H9 (cell line): ENCODE measurements at regions not wholly inside any gene's neighbourhood (a gene's known extent, or its start where the extent isn't known, plus 50 kb on each side); places are given as distances from the start of the nearest gene placed in this dataset.

ENCODE experiments used
- DNase-seq: peaks from one replicate; pipeline ENCODE4 v3.0.0-alpha.2; 2017
- H2AFZ ChIP-seq: one replicate; pipeline ENCODE4 v1.6.1; 2013; ENCODE audit warnings: mild to moderate bottlenecking, low read length, control low read depth, moderate library complexity
- H2AK5ac ChIP-seq: 2 replicates; pipeline ENCODE4 v1.6.1; 2013; ENCODE audit warnings: low read length, control low read depth, mixed read lengths; ENCODE audit not compliant: insufficient read length
- H2BK120ac ChIP-seq: one replicate; pipeline ENCODE4 v1.6.1; 2013; ENCODE audit warnings: low read depth, mild to moderate bottlenecking, low read length, control low read depth, inconsistent platforms; ENCODE audit not compliant: poor library complexity, severe bottlenecking
- H2BK12ac ChIP-seq: 2 replicates; pipeline ENCODE4 v1.6.1; 2013; ENCODE audit warnings: low read length, control low read depth, mixed read lengths, low read depth; ENCODE audit not compliant: insufficient read length
- H2BK15ac ChIP-seq: 2 replicates; pipeline ENCODE4 v1.6.1; 2013; ENCODE audit warnings: low read depth, low read length, control low read depth
- H2BK20ac ChIP-seq: one replicate; pipeline ENCODE4 v1.6.1; 2013; ENCODE audit warnings: low read depth, mild to moderate bottlenecking, low read length, control low read depth, inconsistent platforms; ENCODE audit not compliant: poor library complexity, severe bottlenecking
- H2BK5ac ChIP-seq: 2 replicates; pipeline ENCODE4 v1.6.1; 2013; ENCODE audit warnings: low read length, control low read depth, mixed read lengths; ENCODE audit not compliant: insufficient read length
- H3K14ac ChIP-seq: 2 replicates; pipeline ENCODE4 v1.6.1; 2013; ENCODE audit warnings: low read length, control low read depth; ENCODE audit not compliant: insufficient read depth
- H3K18ac ChIP-seq: 2 replicates; pipeline ENCODE4 v1.6.1; 2013; ENCODE audit warnings: low read depth, mild to moderate bottlenecking, mixed read lengths, low read length, control low read depth; ENCODE audit not compliant: insufficient read length
- H3K23ac ChIP-seq: 2 replicates; pipeline ENCODE4 v1.6.1; 2013; ENCODE audit warnings: low read length, control low read depth, mixed read lengths, low read depth; ENCODE audit not compliant: insufficient read length
- H3K23me2 ChIP-seq: 2 replicates; pipeline ENCODE4 v1.6.1; 2013; ENCODE audit warnings: low read depth, mild to moderate bottlenecking, mixed read lengths, low read length, control low read depth; ENCODE audit not compliant: insufficient read length, poor library complexity, severe bottlenecking
- H3K27ac ChIP-seq: 2 replicates; pipeline ENCODE4 v1.5.1; 2013; ENCODE audit warnings: low read length, control low read depth, mixed read lengths, low read depth; ENCODE audit not compliant: insufficient read length
- H3K27me3 ChIP-seq: 2 replicates; pipeline ENCODE4 v1.6.1; 2013; ENCODE audit warnings: low read length, control low read depth, inconsistent platforms; ENCODE audit not compliant: insufficient read depth
- H3K4ac ChIP-seq: 2 replicates; pipeline ENCODE4 v1.6.1; 2013; ENCODE audit warnings: low read depth, mild to moderate bottlenecking, control low read depth, inconsistent platforms, low read length, moderate library complexity
- H3K4me1 ChIP-seq: 2 replicates; pipeline ENCODE4 v1.6.1; 2013; ENCODE audit warnings: low read length, control low read depth, inconsistent platforms; ENCODE audit not compliant: insufficient read depth
- H3K4me2 ChIP-seq: 2 replicates; pipeline ENCODE4 v1.6.1; 2013; ENCODE audit warnings: low read length, control low read depth, mixed read lengths; ENCODE audit not compliant: insufficient read length, insufficient read depth
- H3K56ac ChIP-seq: 2 replicates; pipeline ENCODE4 v1.6.1; 2013; ENCODE audit warnings: low read depth, mild to moderate bottlenecking, mixed read lengths, low read length, control low read depth; ENCODE audit not compliant: insufficient read length
- H3K79me1 ChIP-seq: 2 replicates; pipeline ENCODE4 v1.6.1; 2013; ENCODE audit warnings: low read depth, mild to moderate bottlenecking, moderate library complexity, low read length, control low read depth, inconsistent platforms; ENCODE audit not compliant: insufficient read depth, poor library complexity, severe bottlenecking
- H3K79me2 ChIP-seq: 2 replicates; pipeline ENCODE4 v1.6.1; 2013; ENCODE audit warnings: low read length, control low read depth, inconsistent platforms; ENCODE audit not compliant: insufficient read depth
- H3K9ac ChIP-seq: 2 replicates; pipeline ENCODE4 v1.6.1; 2013; ENCODE audit warnings: low read length, control low read depth, mixed read lengths; ENCODE audit not compliant: insufficient read length; ENCODE audit errors: extremely low read depth
- H3K9me3 ChIP-seq: one replicate; pipeline ENCODE4 v1.6.1; 2013; ENCODE audit warnings: low read depth, low read length, inconsistent platforms; ENCODE audit not compliant: control insufficient read depth
- H3T11ph ChIP-seq: one replicate; pipeline ENCODE4 v1.6.1; 2013; ENCODE audit warnings: mild to moderate bottlenecking, low read length, control low read depth, inconsistent platforms
- H4K20me1 ChIP-seq: one replicate; pipeline ENCODE4 v1.6.1; 2013; ENCODE audit not compliant: control insufficient read depth, insufficient read length, insufficient read depth
- H4K5ac ChIP-seq: 2 replicates; pipeline ENCODE4 v1.6.1; 2013; ENCODE audit warnings: low read depth, mild to moderate bottlenecking, mixed read lengths, low read length, control low read depth; ENCODE audit not compliant: insufficient read length
- H4K8ac ChIP-seq: replicated peaks from 2 replicates; pipeline ENCODE4 v1.6.1; 2013; ENCODE audit warnings: low read length, control low read depth, mixed read lengths, low read depth; ENCODE audit not compliant: insufficient read length
- H4K91ac ChIP-seq: 2 replicates; pipeline ENCODE4 v1.6.1; 2013; ENCODE audit warnings: low read depth, mild to moderate bottlenecking, moderate library complexity, mixed read lengths, low read length, control low read depth; ENCODE audit not compliant: insufficient read length
- H3K27ac Mint-ChIP-seq, 3 experiments: 2 replicates in 2 of 3; 3 replicates in 1 of 3; pipeline ENCODE4 v1.8.0; 2020 to 2021; ENCODE audit warnings: mixed read lengths in 3 of 3, mild to moderate bottlenecking in 1 of 3, moderate library complexity in 1 of 3
- H3K27me3 Mint-ChIP-seq: 2 replicates; pipeline ENCODE4 v1.8.0; 2021; ENCODE audit warnings: low read depth, mild to moderate bottlenecking, moderate library complexity, mixed read lengths
- H3K36me3 Mint-ChIP-seq, 3 experiments: 2 replicates in 2 of 3; 3 replicates in 1 of 3; pipeline ENCODE4 v1.8.0; 2020 to 2021; ENCODE audit warnings: low read depth in 3 of 3, mixed read lengths in 3 of 3; ENCODE audit not compliant: insufficient read depth in 1 of 3
- H3K4me1 Mint-ChIP-seq, 2 experiments: 2 replicates each; pipeline ENCODE4 v1.8.0; 2020; ENCODE audit warnings: mixed read lengths in 2 of 2
- H3K4me3 Mint-ChIP-seq, 2 experiments: 2 replicates in 1 of 2; 3 replicates in 1 of 2; pipeline ENCODE4 v1.8.0; 2020 to 2021; ENCODE audit warnings: mild to moderate bottlenecking in 2 of 2, mixed read lengths in 2 of 2, moderate library complexity in 1 of 2
- H3K9me3 Mint-ChIP-seq, 2 experiments: 2 replicates in 1 of 2; 3 replicates in 1 of 2; pipeline ENCODE4 v1.8.0; 2020; ENCODE audit warnings: mild to moderate bottlenecking in 2 of 2, mixed read lengths in 2 of 2, moderate library complexity in 1 of 2
- WGBS: extraction: QIAGEN DNeasy Blood & Tissue Kit; methylation state at CpG from one replicate; pipeline ENCODE4 v1.1.7; 2013; ENCODE audit warnings: missing lambda C conversion rate, low lambda C conversion rate, mixed read lengths; ENCODE audit not compliant: insufficient read length; ENCODE audit errors: extremely low coverage; 5-methylcytosine and 5-hydroxymethylcytosine counted together
- TF ChIP-seq, protein P1 (sequence below): fragments of 200-600 bp; sonication (generic); conservative IDR thresholded peaks from 3 replicates; pipeline ENCODE4 v1.8.0; 2021; ENCODE audit warnings: antibody characterized with exemption, mild to moderate bottlenecking

GRCh38 chr13:105167385-105167784 lies 1368.1 kb downstream of the EFNB2 start:
- Histone ChIP-seq H2BK5ac (no peak overlapping the region), H2AK5ac (no peak overlapping the region), H4K91ac (no peak overlapping the region), H3K27me3 (no peaks in the 10 kb centered on the region), H2BK15ac (no peak overlapping the region), H3K4ac (no peak overlapping the region), H3T11ph (no peak overlapping the region), H4K20me1 (no peaks in the 10 kb centered on the region), H3K56ac (no peak overlapping the region), H2BK20ac (no peak overlapping the region), H3K14ac (no peak overlapping the region), H2BK120ac (no peak overlapping the region), H2AFZ (no peak overlapping the region), H2BK12ac (no peak overlapping the region), H3K23ac (no peak overlapping the region), H3K4me2 (no peak overlapping the region), H3K9me3 (no peaks in the 10 kb centered on the region), H3K79me1 (no peaks in the 10 kb centered on the region), H3K79me2 (no peaks in the 10 kb centered on the region), H4K8ac (no peak overlapping the region), H4K5ac (no peak overlapping the region), H3K4me1 (no peaks in the 10 kb centered on the region), H3K23me2 (no peaks in the 10 kb centered on the region), H3K18ac (no peak overlapping the region), H3K27ac (no peak overlapping the region), H3K9ac (no peak overlapping the region)
- no peak overlapping the region for H3K27ac Mint-ChIP-seq
- H3K4me1 Mint-ChIP-seq: no peaks in the 10 kb centered on the region
- no peaks in the 10 kb centered on the region for H3K27me3 Mint-ChIP-seq
- peaks cover 0 to 2% of the 10 kb centered on the region in 2 experiments; a peak in 1 of 5 replicates for H3K9me3 Mint-ChIP-seq
- no peaks in the 10 kb centered on the region for H3K36me3 Mint-ChIP-seq
- no peak overlapping the region for H3K4me3 Mint-ChIP-seq
- WGBS: no CpG with 5 or more reads among the region's 1 CpG
- DNase-seq: no peak
- TF ChIP-seq, protein P1, sequence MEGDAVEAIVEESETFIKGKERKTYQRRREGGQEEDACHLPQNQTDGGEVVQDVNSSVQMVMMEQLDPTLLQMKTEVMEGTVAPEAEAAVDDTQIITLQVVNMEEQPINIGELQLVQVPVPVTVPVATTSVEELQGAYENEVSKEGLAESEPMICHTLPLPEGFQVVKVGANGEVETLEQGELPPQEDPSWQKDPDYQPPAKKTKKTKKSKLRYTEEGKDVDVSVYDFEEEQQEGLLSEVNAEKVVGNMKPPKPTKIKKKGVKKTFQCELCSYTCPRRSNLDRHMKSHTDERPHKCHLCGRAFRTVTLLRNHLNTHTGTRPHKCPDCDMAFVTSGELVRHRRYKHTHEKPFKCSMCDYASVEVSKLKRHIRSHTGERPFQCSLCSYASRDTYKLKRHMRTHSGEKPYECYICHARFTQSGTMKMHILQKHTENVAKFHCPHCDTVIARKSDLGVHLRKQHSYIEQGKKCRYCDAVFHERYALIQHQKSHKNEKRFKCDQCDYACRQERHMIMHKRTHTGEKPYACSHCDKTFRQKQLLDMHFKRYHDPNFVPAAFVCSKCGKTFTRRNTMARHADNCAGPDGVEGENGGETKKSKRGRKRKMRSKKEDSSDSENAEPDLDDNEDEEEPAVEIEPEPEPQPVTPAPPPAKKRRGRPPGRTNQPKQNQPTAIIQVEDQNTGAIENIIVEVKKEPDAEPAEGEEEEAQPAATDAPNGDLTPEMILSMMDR: no peak
